ENCODE measurements at regions not wholly inside any gene's neighbourhood (a gene's known extent, or its start where the extent isn't known, plus 50 kb on each side); places are given as distances from the start of the nearest gene placed in this dataset.

- DNase-seq (ENCODE audit: low read depth in 2 of 2, low spot score in 1 of 2): no peak
Observed at GRCh38 chr1:56168176-56168575, 411.2 kb downstream of the PLPP3 start.

DNA sequence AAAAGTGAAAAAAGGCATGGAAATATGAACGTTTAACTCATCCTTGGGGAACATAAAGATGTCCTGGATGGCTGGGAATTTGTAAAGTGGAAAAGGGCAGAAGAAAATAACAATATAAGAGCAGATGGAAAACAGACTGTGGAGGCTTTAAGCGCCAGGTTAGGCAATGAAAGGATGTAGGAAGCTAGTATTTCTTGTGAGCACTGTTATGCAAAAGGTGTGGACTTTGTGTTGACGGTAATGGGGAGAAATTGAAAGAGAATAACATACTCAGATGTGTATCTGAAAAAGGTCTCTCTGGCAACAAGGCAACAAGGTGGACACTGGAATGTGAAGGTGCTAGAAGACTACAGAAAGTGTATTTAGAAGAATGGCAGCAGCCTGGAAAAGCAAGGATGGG is 411.8 kb downstream of the PLPP3 start:
- no peak for DNase-seq (ENCODE audit: low read depth in 2 of 2, low spot score in 1 of 2)

- no peak for DNase-seq (ENCODE audit: low read depth in 2 of 2, low spot score in 1 of 2)
Observed at GRCh38 chr1:56160773-56161315, 418.5 kb downstream of the PLPP3 start.

DNA sequence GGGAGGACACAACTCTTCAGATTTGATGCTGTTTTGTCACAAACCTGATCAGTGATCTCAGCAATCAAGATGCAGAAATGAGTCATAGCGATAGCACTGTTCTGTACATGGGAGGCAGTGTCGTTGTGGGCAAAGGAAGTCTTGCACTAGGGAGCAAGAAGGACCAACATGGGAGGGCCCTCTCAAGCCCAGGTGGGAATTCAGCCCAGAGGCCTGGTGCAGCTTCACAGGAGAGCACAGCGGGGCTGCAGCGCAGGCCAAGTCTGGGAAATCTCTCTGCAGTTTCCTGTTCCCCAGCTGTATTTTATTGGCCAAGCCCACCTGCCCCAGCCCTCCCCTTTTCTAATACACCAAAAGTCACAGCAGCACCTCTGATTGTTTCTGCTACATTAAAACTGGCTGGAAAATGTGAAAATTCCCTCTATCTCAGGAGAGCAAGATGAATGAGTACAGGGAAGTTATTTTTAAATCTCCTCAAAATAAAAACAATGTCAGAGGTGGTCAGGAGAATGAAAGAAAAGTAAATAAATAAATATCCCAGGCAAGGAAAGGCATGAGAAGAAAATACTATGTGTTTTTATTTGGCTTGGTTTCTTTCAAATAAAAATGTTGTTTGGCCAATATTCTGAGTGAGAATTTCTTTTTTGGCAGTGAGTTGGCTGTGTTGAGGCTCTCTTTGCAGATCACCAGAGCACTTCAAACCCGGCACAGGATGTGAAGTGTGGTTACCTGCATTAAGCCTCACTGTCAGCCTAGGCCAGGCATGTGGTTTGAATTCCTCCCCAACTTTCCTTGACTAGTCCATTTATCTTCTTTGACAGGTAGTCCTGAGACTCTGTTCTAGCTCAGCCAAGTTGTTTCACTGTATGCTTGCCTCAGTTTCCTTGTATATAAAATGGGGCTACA is 422.1 kb downstream of the PLPP3 start:
- DNase-seq (ENCODE audit: low read depth in 2 of 2, low spot score in 1 of 2): no peak

GRCh38 chr1:56153276-56153675 is 426.1 kb downstream of the PLPP3 start:
- DNase-seq (ENCODE audit: low read depth in 2 of 2, low spot score in 1 of 2): no peak

DNA sequence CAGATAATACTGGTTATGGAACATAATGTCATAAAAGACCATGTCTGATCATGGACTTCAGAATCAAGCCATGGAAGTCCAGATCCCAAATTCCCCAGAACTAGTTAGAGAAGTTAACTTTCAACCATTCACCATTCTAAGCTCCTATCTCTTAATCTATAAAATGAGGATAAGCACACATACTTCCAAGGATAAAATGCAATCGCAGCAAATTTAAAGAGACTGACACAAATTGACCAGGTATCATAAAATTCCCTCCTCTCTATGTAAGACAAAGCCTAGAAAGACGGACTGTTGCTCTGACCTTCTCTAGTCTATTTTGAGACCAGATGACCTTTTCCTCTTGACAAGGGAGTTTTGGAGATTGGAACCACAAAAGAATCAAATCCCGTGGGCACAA is 426.7 kb downstream of the PLPP3 start:
- no peak for DNase-seq (ENCODE audit: low read depth in 2 of 2, low spot score in 1 of 2)

DNA sequence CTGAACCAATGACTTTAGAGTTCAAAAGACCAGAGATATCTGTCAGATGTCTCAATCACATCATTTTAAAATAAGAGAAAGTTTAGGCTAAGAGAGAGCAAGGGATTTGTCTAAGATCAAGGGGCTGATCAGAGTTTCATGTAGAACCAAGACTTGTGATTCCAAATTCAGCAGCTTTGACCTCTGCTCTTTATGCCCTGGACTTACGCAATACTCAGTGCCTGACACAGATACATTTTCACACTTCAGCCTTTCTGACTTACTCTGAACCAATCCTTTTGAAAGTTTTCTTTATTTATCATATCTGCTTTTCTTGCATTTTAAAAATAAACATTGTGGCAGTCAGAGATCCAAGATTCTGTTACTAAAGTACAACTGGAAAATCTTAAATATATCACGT is 428.0 kb downstream of the PLPP3 start:
- DNase-seq (ENCODE audit: low read depth in 2 of 2, low spot score in 1 of 2): no peak

DNA sequence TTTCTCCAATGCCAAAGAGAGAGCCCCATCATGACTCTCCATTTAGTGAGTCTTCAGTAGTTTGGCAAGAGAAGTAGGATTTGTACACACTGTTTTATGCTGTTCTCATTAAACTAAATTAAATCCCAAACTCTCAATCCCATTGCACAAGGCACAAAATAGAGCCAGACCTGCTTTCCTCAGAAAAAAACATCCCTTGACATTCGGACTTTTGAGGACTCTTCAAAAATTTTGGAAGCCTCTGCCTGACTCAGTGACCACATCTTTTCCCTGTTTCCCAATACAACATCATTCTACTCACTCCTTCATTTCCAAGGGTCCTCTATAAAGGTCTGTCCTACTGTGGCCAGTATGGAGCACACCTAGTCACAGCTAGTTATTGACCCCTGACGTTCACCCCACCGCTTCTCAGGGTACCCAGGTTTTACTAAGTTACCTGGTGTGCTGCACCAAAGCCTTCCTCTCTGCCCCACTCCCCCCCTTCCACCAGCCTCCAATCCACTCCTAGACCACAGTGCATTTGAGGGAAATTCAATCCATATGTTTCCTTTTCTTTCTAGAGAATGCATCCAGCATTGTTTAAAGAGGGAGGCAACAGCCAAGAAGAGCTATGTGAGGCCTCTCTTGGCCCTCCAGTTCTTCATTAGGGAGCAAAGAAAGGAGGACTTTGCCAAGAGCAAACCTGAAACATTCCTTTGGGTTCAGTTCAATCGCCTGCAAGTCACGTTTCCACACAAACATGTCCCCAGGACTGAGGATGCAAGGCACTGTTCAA is 428.7 kb downstream of the PLPP3 start:
- no peak for DNase-seq (ENCODE audit: low read depth in 2 of 2, low spot score in 1 of 2)

- no peak for DNase-seq (ENCODE audit: low read depth in 2 of 2, low spot score in 1 of 2)
Observed at GRCh38 chr1:56149761-56150160, 429.6 kb downstream of the PLPP3 start.

GRCh38 chr1:56148326-56149193 is 430.8 kb downstream of the PLPP3 start:
- no peak for DNase-seq (ENCODE audit: low read depth in 2 of 2, low spot score in 1 of 2)

GRCh38 chr1:56147459-56147858 is 431.9 kb downstream of the PLPP3 start:
- DNase-seq (ENCODE audit: low read depth in 2 of 2, low spot score in 1 of 2): no peak

DNA sequence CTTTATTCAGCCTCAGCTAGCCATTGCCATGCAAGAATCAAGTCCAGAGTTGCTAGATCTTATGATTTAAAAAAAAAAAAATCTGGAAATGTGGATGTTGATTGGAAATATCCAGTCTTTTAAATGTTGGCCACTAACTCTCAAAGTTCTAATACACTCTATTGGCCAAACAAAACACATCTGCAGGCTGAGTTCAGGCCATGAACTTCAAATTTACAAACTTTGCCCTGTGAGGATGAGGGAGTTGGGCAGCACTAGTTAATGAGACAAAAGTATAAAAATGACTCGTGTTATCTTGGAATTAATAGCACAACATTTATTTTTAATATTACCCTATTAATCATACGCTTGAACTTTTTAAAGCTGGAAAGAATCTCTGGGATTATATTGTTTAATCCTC is 432.3 kb downstream of the PLPP3 start:
- DNase-seq (ENCODE audit: low read depth in 2 of 2, low spot score in 1 of 2): no peak

DNA sequence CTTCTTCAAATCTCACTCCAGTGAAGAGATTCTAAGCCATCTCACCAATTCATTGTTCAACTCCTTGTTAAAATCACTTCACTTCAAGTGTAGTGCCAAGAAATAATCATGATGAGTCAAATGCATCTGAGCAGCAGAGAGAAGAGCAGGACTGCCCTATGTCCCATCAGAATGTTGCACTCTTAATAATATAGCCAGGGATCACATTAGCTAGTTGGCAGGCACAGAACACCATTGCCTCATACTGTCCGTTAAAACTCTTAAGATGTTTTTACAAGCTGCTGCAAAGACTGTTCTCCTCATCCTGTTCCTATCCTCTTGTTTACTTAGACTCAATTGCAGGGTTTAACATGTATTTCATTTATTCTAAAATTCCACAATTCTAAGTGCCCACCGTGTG is 432.9 kb downstream of the PLPP3 start:
- DNase-seq (ENCODE audit: low read depth in 2 of 2, low spot score in 1 of 2): no peak

DNA sequence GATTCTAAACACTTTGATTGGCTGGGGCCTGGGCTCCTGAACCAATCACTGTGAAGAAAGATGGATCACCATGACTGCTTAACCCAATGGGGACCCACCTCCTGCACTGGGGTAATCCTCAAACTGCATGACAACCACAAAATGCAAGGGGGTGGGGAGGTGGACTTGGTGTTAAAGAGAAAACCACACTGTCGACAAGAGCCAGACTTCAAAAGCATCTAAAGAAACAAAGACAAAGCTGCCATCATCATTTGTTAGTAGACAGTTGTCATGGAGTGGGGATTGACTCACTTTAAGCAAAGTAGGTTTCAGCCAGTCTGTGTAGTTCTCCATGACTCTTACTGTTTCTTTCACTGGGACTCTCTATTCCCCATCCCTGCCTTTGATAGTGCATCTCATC is 433.8 kb downstream of the PLPP3 start:
- DNase-seq (ENCODE audit: low read depth in 2 of 2, low spot score in 1 of 2): no peak

DNA sequence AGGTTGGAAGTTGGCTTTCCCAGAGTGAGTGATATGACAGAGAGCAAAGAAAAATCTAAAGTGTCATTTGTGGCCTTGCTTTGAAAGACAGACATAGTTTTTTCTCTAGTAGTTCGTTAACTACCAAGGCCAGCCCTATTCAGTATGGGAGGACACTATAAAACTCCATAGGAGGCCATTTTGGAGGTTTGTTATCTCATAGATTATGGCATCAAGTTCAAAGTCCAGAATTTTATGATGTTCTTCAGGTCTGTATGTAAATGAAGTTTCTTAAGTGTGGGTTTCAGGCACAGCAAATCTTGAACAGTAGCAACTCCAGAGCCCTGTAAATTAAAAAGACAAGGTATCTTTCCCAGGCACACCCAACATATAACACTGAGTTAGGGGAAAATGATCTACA is 437.1 kb downstream of the PLPP3 start:
- no peak for DNase-seq (ENCODE audit: low read depth in 2 of 2, low spot score in 1 of 2)

DNA sequence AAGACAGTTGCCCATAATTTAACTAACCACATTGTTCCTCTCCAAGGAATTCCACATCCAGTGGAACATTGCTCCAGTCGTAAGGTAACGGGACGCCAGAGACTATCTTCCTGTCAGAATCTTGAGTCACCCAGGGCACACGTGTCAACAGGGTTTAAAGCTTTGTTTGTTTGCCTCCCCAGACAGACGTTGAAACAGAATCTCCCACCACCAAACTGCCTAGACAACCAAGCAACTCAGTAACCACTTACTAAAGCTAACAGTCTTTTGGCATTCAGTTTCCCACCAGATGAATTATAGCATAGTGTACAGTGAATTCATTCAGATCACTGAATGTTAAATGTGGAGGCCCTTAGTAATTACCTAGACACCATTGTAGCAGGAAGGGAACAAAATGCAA is 439.5 kb downstream of the PLPP3 start:
- no peak for DNase-seq (ENCODE audit: low read depth in 2 of 2, low spot score in 1 of 2)

GRCh38 chr1:56137521-56138505 is 441.6 kb downstream of the PLPP3 start:
- DNase-seq (ENCODE audit: low read depth in 2 of 2, low spot score in 1 of 2): no peak

DNA sequence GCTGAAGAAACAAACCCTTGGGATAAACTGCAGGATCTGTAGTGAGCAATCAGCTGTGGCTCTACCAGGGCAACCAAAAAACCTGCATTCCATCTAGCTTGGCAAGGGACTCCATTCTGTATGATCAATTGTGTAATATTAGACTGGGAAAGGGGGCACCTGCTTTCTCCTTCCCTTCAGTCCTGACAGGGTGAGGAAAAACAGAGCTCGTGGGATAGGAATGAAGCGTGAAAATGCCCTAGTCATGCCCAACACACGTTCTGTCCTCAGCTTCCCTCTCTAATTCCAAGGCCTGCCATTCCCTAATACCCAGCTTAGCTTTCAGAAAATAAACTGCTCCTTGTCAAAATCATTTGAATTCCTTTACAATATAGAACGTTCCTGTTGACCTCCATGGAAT is 442.3 kb downstream of the PLPP3 start:
- no peak for DNase-seq (ENCODE audit: low read depth in 2 of 2, low spot score in 1 of 2)

GRCh38 chr1:56135864-56136147 is 443.6 kb downstream of the PLPP3 start:
- no peak for DNase-seq (ENCODE audit: low read depth in 2 of 2, low spot score in 1 of 2)

Measured in stimulated activated CD8-positive, alpha-beta memory T cell treated with anti-CD3 and anti-CD28 coated beads, Interleukin-4, amount 100 ng/mL, for 4 hours (primary cell).